ENCODE measurements at regions not wholly inside any gene's neighbourhood (a gene's known extent, or its start where the extent isn't known, plus 50 kb on each side); places are given as distances from the start of the nearest gene placed in this dataset.
A peak's percentile ranks its signal among the peaks of the same experiment; 100 is the strongest.

GRCh38 chr1:118346936-118347335 is 161.9 kb upstream of the SPAG17 start:
- no peaks in the 10 kb centered on the region for H3K9me2 ChIP-seq (ENCODE audit: insufficient read depth)
- H3K4me2 ChIP-seq (ENCODE audit: unreplicated experiment): no peak overlapping the region
- H3F3A ChIP-seq (ENCODE audit: insufficient read depth): no peaks in the 10 kb centered on the region; the same call in 1 of the 2 replicates
- H3K4me3 ChIP-seq: no peak overlapping the region
- TF ChIP-seq EZH2phosphoT487 (IDR thresholded peaks at IDR 0.05; ENCODE audit: insufficient read depth, low read depth) (no peak), EZH2 (IDR thresholded peaks at IDR 0.05; ENCODE audit: insufficient read depth, poor library complexity, severe bottlenecking) (no peak)
- H3K27me3 ChIP-seq (replicated peaks; ENCODE audit: insufficient read depth): peaks cover 8% of the 10 kb centered on the region; the same call in 1 of the 2 replicates
- DNase-seq: no peak
- no peaks in the 10 kb centered on the region for H3K36me3 ChIP-seq (ENCODE audit: low read depth)
- H3K4me1 ChIP-seq (ENCODE audit: insufficient read depth): 0 out of 2 replicates have a peak, but pooled peaks cover 2% of the 10 kb centered on the region
- H2AFZ ChIP-seq: no peak overlapping the region
- H3K9me3 ChIP-seq (ENCODE audit: low read depth): no peaks in the 10 kb centered on the region
- no peaks in the 10 kb centered on the region for H3K79me2 ChIP-seq (ENCODE audit: insufficient read depth)
- H4K20me1 ChIP-seq (ENCODE audit: insufficient read depth): no peaks in the 10 kb centered on the region
- in situ Hi-C loops (cut with MboI): no loop called here
- no peak overlapping the region for H3K9ac ChIP-seq
- H3K27ac ChIP-seq: no peak overlapping the region
- 47 to 53% methylated on average over 3 of the region's 3 CpGs for WGBS, 2 experiments (ENCODE audit: low coverage in 1 of 2, low lambda C conversion rate in 2 of 2, missing lambda C conversion rate in 2 of 2)

GRCh38 chr1:118340928-118341910 is 156.2 kb upstream of the SPAG17 start:
- H2AFZ ChIP-seq: no peak overlapping the region
- H3F3A ChIP-seq (ENCODE audit: insufficient read depth): peaks cover 39% of the 10 kb centered on the region
- no peak overlapping the region for H3K9ac ChIP-seq
- 84 to 86% methylated on average over 5 of the region's 5 CpGs for WGBS, 2 experiments (ENCODE audit: low coverage in 1 of 2, low lambda C conversion rate in 2 of 2, missing lambda C conversion rate in 2 of 2)
- peaks cover 38% of the 10 kb centered on the region for H3K4me1 ChIP-seq (ENCODE audit: insufficient read depth)
- H3K27me3 ChIP-seq (replicated peaks; ENCODE audit: insufficient read depth): no peaks in the 10 kb centered on the region; the same call in 1 of the 2 replicates
- in situ Hi-C loops (cut with MboI): no loop called here
- no peaks in the 10 kb centered on the region for H3K79me2 ChIP-seq (ENCODE audit: insufficient read depth)
- H3K9me3 ChIP-seq (ENCODE audit: low read depth): no peaks in the 10 kb centered on the region
- H3K27ac ChIP-seq: no peak overlapping the region
- no peak overlapping the region for H3K4me2 ChIP-seq (ENCODE audit: unreplicated experiment)
- no peak overlapping the region for H3K4me3 ChIP-seq
- H3K9me2 ChIP-seq (ENCODE audit: insufficient read depth): no peaks in the 10 kb centered on the region
- TF ChIP-seq EZH2phosphoT487 (IDR thresholded peaks at IDR 0.05; ENCODE audit: insufficient read depth, low read depth) (no peak), EZH2 (IDR thresholded peaks at IDR 0.05; ENCODE audit: insufficient read depth, poor library complexity, severe bottlenecking) (no peak)
- no peaks in the 10 kb centered on the region for H4K20me1 ChIP-seq (ENCODE audit: insufficient read depth)
- no peaks in the 10 kb centered on the region for H3K36me3 ChIP-seq (ENCODE audit: low read depth)
- peak; percentile 31 for DNase-seq

- TF ChIP-seq EZH2 (IDR thresholded peaks at IDR 0.05; ENCODE audit: insufficient read depth, poor library complexity, severe bottlenecking) (no peak), EZH2phosphoT487 (IDR thresholded peaks at IDR 0.05; ENCODE audit: insufficient read depth, low read depth) (no peak)
- H3K4me2 ChIP-seq (ENCODE audit: unreplicated experiment): peak overlapping the region; percentile 41
Observed at GRCh38 chr1:118339400-118340124, 154.5 kb upstream of the SPAG17 start.

GRCh38 chr1:118338936-118339335 is 153.9 kb upstream of the SPAG17 start:
- H3K27me3 ChIP-seq (replicated peaks; ENCODE audit: insufficient read depth): no peaks in the 10 kb centered on the region; the same call in 1 of the 2 replicates
- WGBS, 2 experiments (ENCODE audit: low coverage in 1 of 2, low lambda C conversion rate in 2 of 2, missing lambda C conversion rate in 2 of 2): 10 to 14% methylated on average over 3 of the region's 3 CpGs
- H3K9me3 ChIP-seq (ENCODE audit: low read depth): no peaks in the 10 kb centered on the region
- no peak overlapping the region for H3K4me3 ChIP-seq
- H4K20me1 ChIP-seq (ENCODE audit: insufficient read depth): no peaks in the 10 kb centered on the region
- no peaks in the 10 kb centered on the region for H3K36me3 ChIP-seq (ENCODE audit: low read depth)
- H3K9me2 ChIP-seq (ENCODE audit: insufficient read depth): no peaks in the 10 kb centered on the region
- peaks cover 52% of the 10 kb centered on the region for H3K4me1 ChIP-seq (ENCODE audit: insufficient read depth)
- DNase-seq: peak; percentile 49
- in situ Hi-C loops (cut with MboI): no loop called here
- peaks cover 53% of the 10 kb centered on the region for H3F3A ChIP-seq (ENCODE audit: insufficient read depth)
- no peaks in the 10 kb centered on the region for H3K79me2 ChIP-seq (ENCODE audit: insufficient read depth)
- H3K4me2 ChIP-seq (ENCODE audit: unreplicated experiment): peak overlapping the region; percentile 41
- TF ChIP-seq EZH2 (IDR thresholded peaks at IDR 0.05; ENCODE audit: insufficient read depth, poor library complexity, severe bottlenecking) (no peak), EZH2phosphoT487 (IDR thresholded peaks at IDR 0.05; ENCODE audit: insufficient read depth, low read depth) (no peak)
- H2AFZ ChIP-seq: peak overlapping the region; percentile 7; the same call in 1 of the 2 replicates
- H3K27ac ChIP-seq: peak overlapping the region; percentile 14
- peak overlapping the region; percentile 1; the same call in 1 of the 2 replicates for H3K9ac ChIP-seq

More at GRCh38 chr1:118339400-118340124, 154.5 kb upstream of the SPAG17 start:
- Histone ChIP-seq H3K4me3 (no peak overlapping the region), H4K20me1 (ENCODE audit: insufficient read depth) (no peaks in the 10 kb centered on the region), H3F3A (ENCODE audit: insufficient read depth) (peaks cover 51% of the 10 kb centered on the region), H2AFZ (no peak overlapping the region), H3K9me3 (ENCODE audit: low read depth) (no peaks in the 10 kb centered on the region), H3K36me3 (ENCODE audit: low read depth) (no peaks in the 10 kb centered on the region), H3K9ac (no peak overlapping the region), H3K27ac (peak overlapping the region; percentile 14), H3K79me2 (ENCODE audit: insufficient read depth) (no peaks in the 10 kb centered on the region), H3K27me3 (replicated peaks; ENCODE audit: insufficient read depth) (no peaks in the 10 kb centered on the region; the same call in 1 of the 2 replicates), H3K4me1 (ENCODE audit: insufficient read depth) (peaks cover 51% of the 10 kb centered on the region), H3K9me2 (ENCODE audit: insufficient read depth) (no peaks in the 10 kb centered on the region)
- in situ Hi-C loops (cut with MboI): no loop called here
- 28 to 46% methylated on average over 4 of the region's 4 CpGs for WGBS, 2 experiments (ENCODE audit: low coverage in 1 of 2, low lambda C conversion rate in 2 of 2, missing lambda C conversion rate in 2 of 2)
- peak; percentile 67 for DNase-seq

Data from GM23248 (cell line).